Common myeloid progenitor, CD34-positive (primary cell): ENCODE measurements at regions not wholly inside any gene's neighbourhood (a gene's known extent, or its start where the extent isn't known, plus 50 kb on each side); places are given as distances from the start of the nearest gene placed in this dataset.
"Not testable (repeated sequence)": the region's sequence is repeated elsewhere in the genome, so short reads cannot be mapped to it uniquely, and the experiment has no call there.

Experiments
- CTCF ChIA-PET: fragments of 350-600 bp; sonication (Branson Sonifier 250); formaldehyde crosslinking; loops from one replicate; lab custom pipeline; 2021; ENCODE audit warnings: antibody characterized with exemption; lab: Charles Lee
- POLR2A ChIA-PET: fragments of 350-600 bp; sonication (Branson Sonifier 250); formaldehyde crosslinking; loops from one replicate; lab custom pipeline; 2021; ENCODE audit warnings: antibody characterized with exemption; lab: Charles Lee
- DNase-seq, 3 donors: peaks; one replicate each; pipeline versions ENCODE4 v3.0.0 to v3.0.0-alpha.2; 2013
- H3K27ac ChIP-seq, 2 experiments: 1 replicate in 1 of 2; 2 replicates in 1 of 2; pipeline ENCODE4 v1.7.0; 2013; ENCODE audit warnings: inconsistent platforms in 2 of 2, low read length in 2 of 2, mild to moderate bottlenecking in 2 of 2, low read depth in 1 of 2, moderate library complexity in 1 of 2; ENCODE audit not compliant: severe bottlenecking in 2 of 2, insufficient read depth in 1 of 2, poor library complexity in 1 of 2
- H3K27me3 ChIP-seq, 5 experiments: replicated peaks in 2 of 5; 1 replicate in 3 of 5; 2 replicates in 2 of 5; pipeline versions ENCODE4 v1.6.1 to v1.7.0; 2013; ENCODE audit warnings: low read length in 4 of 5, mild to moderate bottlenecking in 2 of 5, moderate library complexity in 2 of 5, inconsistent platforms in 1 of 5; ENCODE audit not compliant: insufficient read depth in 5 of 5, control insufficient read depth in 4 of 5
- H3K36me3 ChIP-seq, 4 experiments: 1 replicate in 2 of 4; 2 replicates in 2 of 4; pipeline versions ENCODE4 v1.6.1 to v1.7.0; 2013; ENCODE audit warnings: low read length in 3 of 4, control low read depth in 1 of 4, mild to moderate bottlenecking in 1 of 4; ENCODE audit not compliant: control insufficient read depth in 4 of 4, insufficient read depth in 4 of 4
- H3K4me1 ChIP-seq, 4 experiments: 1 replicate in 3 of 4; 2 replicates in 1 of 4; pipeline versions ENCODE4 v1.6.1 to v1.7.1; 2013; ENCODE audit warnings: low read length in 3 of 4, mild to moderate bottlenecking in 3 of 4, control low read depth in 1 of 4, inconsistent platforms in 1 of 4, moderate library complexity in 1 of 4; ENCODE audit not compliant: control insufficient read depth in 4 of 4, insufficient read depth in 4 of 4; ENCODE audit errors: control extremely low read depth in 1 of 4
- H3K4me3 ChIP-seq, 7 experiments: 1 replicate in 4 of 7; 2 replicates in 3 of 7; pipeline versions ENCODE4 v1.5.1 to v1.7.0; 2013; ENCODE audit warnings: mild to moderate bottlenecking in 7 of 7, low read length in 6 of 7, moderate library complexity in 6 of 7, inconsistent platforms in 2 of 7, low read depth in 2 of 7, control low read depth in 1 of 7; ENCODE audit not compliant: insufficient read depth in 4 of 7, control insufficient read depth in 1 of 7; ENCODE audit errors: extremely low read depth in 1 of 7
- H3K9me3 ChIP-seq, 5 experiments: 1 replicate in 4 of 5; 2 replicates in 1 of 5; pipeline versions ENCODE4 v1.6.1 to v1.7.1; 2013; ENCODE audit warnings: low read length in 4 of 5, mild to moderate bottlenecking in 2 of 5, inconsistent platforms in 1 of 5, low read depth in 1 of 5, moderate library complexity in 1 of 5; ENCODE audit not compliant: control insufficient read depth in 4 of 5, insufficient read depth in 2 of 5; ENCODE audit errors: control extremely low read depth in 1 of 5
- WGBS: methylation state at CpG from one replicate; pipeline ENCODE4 v1.1.5; 2013; ENCODE audit not compliant: insufficient coverage; 5-methylcytosine and 5-hydroxymethylcytosine counted together

DNA sequence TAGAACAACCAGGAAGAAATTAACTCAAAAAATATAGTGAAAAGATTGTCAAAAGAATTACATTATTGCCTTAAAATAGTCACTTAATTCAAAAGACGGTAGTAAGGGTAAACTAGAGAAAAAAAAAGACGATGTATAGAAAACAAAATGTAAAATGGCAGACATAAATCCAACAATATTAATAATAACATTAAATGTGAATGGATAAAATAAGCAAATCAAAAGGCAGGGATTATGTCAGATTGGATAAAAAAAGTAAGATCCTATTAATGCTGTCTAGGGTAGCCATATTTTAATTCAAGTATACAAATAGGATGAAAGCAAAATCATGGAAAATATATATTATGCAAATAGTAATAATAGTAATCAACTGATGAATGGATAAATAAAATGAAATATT, 134.0 kb upstream of the ADCY2 start:
- Histone ChIP-seq H3K9me3 (no peaks in the 10 kb centered on the region), H3K27me3 (no peaks in the 10 kb centered on the region), H3K36me3 (no peaks in the 10 kb centered on the region), H3K4me1 (peaks cover 0 to 7% (median 0%) of the 10 kb centered on the region in 4 experiments), H3K4me3 (no peak overlapping the region), H3K27ac (no peak overlapping the region)
- POLR2A ChIA-PET = interaction anchor here (0.7 kb wide), 1 partner anchor 138 kb away, joined by 3 read pairs; no protein-coding TSS in a partner anchor
- DNase-seq = no peak
- no CpG with 5 or more reads among the region's 2 CpGs for WGBS
- CTCF ChIA-PET = interaction anchor here (1.0 to 2.3 kb wide), 5 partner anchors 12 to 494 kb away, joined by 3 to 9 read pairs (median 4); no protein-coding TSS in a partner anchor

DNA sequence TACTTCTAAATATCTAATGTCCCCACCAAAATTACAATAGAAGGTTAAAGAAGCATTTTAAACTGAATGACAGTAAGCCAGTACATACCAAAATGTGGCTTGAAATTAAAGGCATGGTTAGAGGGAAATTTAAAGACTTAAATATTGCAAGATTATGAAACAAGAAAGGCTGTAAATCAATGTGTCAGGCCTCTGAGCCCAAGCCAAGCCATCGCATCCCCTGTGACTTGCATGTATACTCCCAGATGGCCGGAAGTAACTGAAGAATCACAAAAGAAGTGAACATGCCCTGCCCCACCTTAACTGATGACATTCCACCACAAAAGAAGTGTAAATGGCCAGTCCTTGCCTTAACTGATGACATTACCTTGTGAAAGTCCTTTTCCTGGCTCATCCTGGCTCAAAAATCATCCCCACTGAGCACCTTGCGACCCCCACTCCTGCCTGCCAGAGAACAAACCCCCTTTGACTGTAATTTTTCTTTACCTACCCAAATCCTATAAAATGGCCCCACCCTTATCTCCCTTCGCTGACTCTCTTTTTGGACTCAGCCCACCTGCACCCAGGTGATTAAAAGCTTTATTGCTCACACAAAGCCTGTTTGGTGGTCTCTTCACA, 132.4 kb upstream of the ADCY2 start:
- H3K9me3 ChIP-seq, H3K4me3 ChIP-seq, CTCF ChIA-PET, POLR2A ChIA-PET, H3K27me3 ChIP-seq, H3K36me3 ChIP-seq, H3K4me1 ChIP-seq, H3K27ac ChIP-seq: not testable (repeated sequence)
- 43% methylated on average over 2 of the region's 4 CpGs for WGBS
- peak; percentile 54 to 94 (median 86) for DNase-seq

DNA sequence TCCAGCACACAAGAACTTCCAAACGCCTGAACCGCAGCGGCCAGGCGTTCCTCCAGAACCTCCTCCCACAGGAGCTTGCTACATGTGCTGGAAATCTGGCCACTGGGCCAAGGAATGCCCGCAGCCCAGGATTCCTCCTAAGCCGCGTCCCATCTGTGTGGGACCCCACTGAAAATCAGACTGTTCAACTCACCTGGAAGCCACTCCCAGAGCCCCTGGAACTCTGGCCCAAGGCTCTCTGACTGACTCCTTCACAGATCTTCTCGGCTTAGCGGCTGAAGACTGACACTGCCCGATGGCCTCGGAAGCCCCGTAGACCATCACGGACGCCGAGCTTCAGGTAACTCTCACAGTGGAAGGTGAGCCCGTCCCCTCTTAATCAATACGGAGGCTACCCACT, 130.2 kb upstream of the ADCY2 start:
- H3K27ac ChIP-seq, H3K27me3 ChIP-seq, H3K9me3 ChIP-seq, POLR2A ChIA-PET, H3K4me3 ChIP-seq, H3K36me3 ChIP-seq, H3K4me1 ChIP-seq, DNase-seq, CTCF ChIA-PET: not testable (repeated sequence)
- 94% methylated on average over 8 of the region's 17 CpGs for WGBS

DNA sequence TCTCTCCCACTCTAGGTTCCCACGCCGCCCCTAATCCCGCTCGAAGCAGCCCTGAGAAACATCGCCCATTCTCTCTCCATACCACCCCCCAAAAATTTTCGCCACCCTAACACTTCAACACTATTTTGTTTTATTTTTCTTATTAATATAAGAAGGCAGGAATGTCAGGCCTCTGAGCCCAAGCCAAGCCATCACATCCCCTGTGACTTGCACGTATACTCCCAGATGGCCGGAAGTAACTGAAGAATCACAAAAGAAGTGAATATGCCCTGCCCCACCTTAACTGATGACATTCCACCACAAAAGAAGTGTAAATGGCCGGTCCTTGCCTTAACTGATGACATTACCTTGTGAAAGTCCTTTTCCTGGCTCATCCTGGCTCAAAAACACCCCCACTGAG, 127.2 kb upstream of the ADCY2 start:
- CTCF ChIA-PET, H3K36me3 ChIP-seq, DNase-seq, H3K4me3 ChIP-seq, H3K27me3 ChIP-seq, H3K4me1 ChIP-seq, H3K27ac ChIP-seq, POLR2A ChIA-PET, H3K9me3 ChIP-seq: not testable (repeated sequence)
- no CpG with 5 or more reads among the region's 9 CpGs for WGBS

DNA sequence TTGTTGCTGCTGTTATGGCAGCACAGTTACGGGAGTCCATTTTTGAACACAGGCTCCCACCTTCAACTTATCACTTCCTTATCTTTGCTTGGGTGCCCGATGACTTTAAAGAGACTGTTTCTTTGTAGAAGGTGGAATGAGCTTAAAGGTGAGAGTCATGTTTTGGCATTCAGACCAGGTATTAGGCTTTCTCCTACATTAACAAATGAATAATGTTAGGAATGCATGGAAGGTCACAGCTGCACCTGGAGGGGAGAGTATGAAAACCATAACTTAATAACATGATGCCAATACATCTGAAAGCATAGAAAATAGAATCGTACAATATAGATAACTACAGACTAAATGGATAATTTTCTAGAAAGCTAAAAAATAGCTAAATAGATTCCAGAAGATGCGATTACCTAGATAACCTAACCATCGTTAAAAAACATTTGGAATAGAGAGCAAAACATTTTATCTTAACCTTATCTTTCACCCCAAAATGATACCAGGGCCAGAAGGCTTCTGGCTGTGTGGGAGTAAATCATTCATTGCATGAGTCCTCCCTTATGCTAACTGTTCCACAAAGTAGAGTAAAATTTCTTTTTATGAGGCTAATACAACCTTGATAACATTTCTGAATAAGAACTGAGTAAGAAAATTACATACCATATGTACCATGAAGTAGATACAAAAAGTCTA, 126.2 kb upstream of the ADCY2 start:
- no peaks in the 10 kb centered on the region for H3K9me3 ChIP-seq
- POLR2A ChIA-PET = no interaction called here
- no peaks in the 10 kb centered on the region for H3K36me3 ChIP-seq
- H3K4me3 ChIP-seq = no peak overlapping the region
- H3K27ac ChIP-seq = no peak overlapping the region
- CTCF ChIA-PET = no interaction called here
- peaks cover 0 to 3% (median 0%) of the 10 kb centered on the region in 5 experiments for H3K27me3 ChIP-seq
- no peaks in the 10 kb centered on the region for H3K4me1 ChIP-seq
- WGBS = no CpG with 5 or more reads among the region's 5 CpGs
- no peak for DNase-seq

DNA sequence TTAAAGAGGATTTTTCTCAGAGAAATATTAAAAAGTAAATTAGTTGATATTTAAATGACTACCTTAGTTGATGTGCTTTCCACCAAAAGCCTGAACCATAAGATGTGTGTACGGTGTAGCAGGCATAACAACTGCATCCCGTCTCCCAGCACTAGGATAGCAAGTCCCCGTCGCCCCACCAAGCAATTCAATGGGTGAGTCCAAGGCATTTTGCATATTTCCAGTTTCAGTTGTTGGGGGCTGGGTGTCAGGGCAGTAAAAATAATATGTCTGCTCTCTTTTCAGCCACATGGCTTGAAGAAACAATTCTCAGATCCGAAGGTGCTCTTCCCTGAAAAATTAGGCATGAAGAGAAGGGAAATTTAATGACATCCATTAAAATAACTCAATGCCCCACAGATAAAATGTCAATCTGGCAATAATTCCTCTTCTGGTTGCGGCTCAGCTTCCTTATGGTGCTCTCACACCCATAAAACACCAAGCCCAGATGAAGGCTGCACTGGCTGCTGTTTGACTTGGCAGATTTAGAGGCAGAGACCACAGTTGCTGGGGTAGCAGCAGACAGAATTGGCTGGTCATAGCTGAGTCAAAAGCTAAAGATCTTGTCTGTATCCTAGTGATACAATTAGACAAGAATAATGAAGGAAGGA, 124.4 kb upstream of the ADCY2 start:
- H3K27me3 ChIP-seq = peaks cover 0 to 3% (median 0%) of the 10 kb centered on the region in 5 experiments
- DNase-seq = no peak
- CTCF ChIA-PET = no interaction called here
- POLR2A ChIA-PET = no interaction called here
- peaks cover 0 to 3% (median 0%) of the 10 kb centered on the region in 5 experiments for H3K9me3 ChIP-seq
- H3K27ac ChIP-seq = no peak overlapping the region
- H3K36me3 ChIP-seq = no peaks in the 10 kb centered on the region
- no peaks in the 10 kb centered on the region for H3K4me1 ChIP-seq
- WGBS = 100% methylated on average over 2 of the region's 6 CpGs
- H3K4me3 ChIP-seq = no peak overlapping the region

DNA sequence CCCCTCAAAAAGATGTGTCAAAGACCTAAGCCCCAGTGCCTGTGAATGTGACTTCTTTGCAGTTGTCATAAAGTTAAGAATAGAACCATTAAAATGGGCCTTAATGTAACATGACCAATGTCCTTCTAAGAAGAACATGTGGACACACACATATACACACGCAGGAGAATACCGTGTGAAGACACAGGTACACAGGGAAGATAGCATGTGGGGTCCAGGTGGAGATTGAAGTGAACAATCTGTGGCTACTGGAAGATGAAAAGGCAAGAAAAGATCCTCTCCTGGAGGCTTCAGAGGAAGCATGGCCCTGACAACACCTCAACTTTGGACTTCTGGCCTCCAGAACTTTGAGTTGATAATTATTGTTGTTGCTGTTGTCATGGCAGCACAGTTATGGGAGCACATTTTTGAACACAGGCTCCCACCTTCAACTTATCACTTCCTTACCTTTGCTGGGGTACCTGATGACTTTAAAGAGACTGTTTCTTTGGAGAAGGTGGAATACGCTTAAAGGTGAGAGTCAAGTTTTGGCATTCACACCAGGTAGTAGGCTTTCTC, 123.5 kb upstream of the ADCY2 start:
- CTCF ChIA-PET = no interaction called here
- H3K4me1 ChIP-seq = no peaks in the 10 kb centered on the region
- DNase-seq = no peak
- 100% methylated on average over 1 of the region's 3 CpGs for WGBS
- POLR2A ChIA-PET = no interaction called here
- peaks cover 0 to 3% (median 0%) of the 10 kb centered on the region in 5 experiments for H3K27me3 ChIP-seq
- no peaks in the 10 kb centered on the region for H3K36me3 ChIP-seq
- H3K4me3 ChIP-seq = no peak overlapping the region
- H3K9me3 ChIP-seq = peaks cover 0 to 3% (median 0%) of the 10 kb centered on the region in 5 experiments
- H3K27ac ChIP-seq = no peak overlapping the region
